COLO668 (cell line): ENCODE measurements at regions not wholly inside any gene's neighbourhood (a gene's known extent, or its start where the extent isn't known, plus 50 kb on each side); places are given as distances from the start of the nearest gene placed in this dataset.
"Not testable (repeated sequence)": the region's sequence is repeated elsewhere in the genome, so short reads cannot be mapped to it uniquely, and the experiment has no call there.

Source experiments
- DNase-seq: peaks from one replicate; lab custom pipeline; 2025; ENCODE audit not compliant: unreplicated experiment; lab: John Stamatoyannopoulos, UW

DNA sequence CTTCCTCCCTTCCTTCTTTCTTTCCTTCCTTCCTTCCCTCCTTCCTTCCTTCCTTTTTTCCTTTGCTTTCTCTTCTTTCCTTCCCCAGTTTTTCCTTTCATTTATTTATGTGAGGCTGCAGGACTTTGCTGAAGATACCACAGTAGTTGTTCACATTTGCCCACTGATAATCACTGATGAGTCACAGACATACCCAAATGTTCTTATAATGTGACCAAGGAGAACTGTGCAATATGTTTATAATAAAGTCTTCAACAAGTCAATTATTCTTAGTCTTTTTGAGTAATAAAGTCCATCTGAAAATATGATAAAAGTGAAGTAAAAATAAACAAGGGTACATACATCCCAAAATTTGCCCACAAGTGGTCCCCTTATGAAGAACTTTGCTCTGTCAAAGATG lies 159.7 kb downstream of the GNAI1 start:
- DNase-seq = no peak

DNA sequence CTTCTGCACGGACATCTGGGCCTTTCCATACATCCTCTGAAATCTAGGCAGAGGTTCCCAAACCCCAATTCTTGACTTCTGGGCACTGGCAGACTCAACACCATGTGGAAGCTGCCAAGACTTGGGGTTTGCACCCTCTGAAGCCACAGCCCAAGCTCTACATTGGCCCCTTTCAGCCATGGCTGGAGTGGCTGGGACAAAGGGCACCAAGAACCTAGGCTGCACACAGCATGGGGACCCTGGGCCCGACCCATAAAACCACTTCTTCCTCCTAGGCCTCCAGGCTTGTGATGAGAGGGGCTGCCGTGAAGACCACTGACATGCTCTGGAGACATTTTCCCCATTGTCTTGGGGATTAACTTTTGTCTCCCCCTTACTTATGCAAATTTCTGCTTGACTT lies 158.0 kb downstream of the GNAI1 start:
- not testable (repeated sequence) for DNase-seq

DNA sequence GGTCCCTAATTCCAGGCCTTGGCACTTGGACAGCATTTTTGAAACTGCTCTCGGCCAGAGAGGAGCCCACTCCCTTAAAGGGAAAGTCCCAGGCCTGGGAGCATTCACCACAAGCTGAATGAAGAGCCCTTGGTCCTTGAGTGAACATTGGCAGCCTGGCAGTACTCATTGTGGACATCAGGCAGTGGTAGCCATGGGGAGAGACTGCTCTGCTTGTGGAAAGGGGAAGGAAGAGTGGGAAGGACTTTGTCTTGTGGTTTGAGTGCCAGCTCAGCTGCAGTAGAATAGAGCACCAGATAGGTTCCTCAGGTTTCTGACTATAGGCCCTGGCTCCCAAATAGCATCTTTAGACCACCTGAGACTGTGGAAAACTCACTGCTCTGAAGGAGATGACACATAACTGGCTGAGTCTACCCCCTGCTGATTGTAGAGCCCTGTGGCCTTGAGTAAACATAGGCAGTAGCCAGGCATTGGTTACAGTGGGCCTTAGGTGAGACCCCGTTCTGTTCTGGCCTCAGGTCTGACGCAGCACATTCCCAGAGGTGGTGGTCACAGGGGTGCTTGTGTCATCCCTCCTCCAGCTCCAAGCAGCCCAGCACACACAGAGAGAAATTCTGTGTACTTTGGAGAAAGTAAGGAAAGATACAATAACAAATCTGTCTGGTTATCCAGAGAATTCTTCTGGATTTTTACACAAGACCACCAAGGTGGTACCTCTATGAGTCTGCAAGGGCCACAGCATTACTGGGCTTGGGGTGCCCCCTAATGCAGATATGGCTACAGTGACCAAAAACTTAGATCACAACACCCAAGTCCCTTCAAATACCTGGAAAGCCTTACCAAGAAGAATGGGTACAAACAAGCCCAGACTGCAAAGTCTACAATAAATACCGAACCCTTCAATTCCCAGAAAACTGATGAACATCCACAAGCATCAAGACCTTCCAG lies 153.8 kb downstream of the GNAI1 start:
- no peak for DNase-seq

- no peak for DNase-seq
These were observed 153.0 kb downstream of the GNAI1 start for GRCh38 chr7:80287400-80288174.

DNA sequence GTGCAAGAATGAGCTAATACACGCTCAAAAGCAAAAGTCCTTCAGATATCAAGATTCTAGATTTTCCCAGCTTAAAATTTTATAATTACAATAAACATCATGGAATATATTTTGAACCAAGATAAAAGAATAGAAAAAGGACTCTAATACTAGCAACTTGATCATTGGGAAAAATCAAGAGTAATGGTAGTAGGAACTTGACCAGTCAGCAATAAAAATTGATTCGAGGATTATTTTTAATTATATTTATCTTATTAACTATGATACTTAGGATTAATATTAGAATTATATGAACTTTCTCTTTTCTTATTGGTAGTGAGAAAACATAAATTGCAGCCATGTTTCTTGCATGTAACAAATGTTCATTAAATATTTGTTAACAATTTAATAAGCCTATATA lies 152.0 kb downstream of the GNAI1 start:
- DNase-seq = no peak

GRCh38 chr7:80284855-80285254 lies 150.2 kb downstream of the GNAI1 start:
- no peak for DNase-seq

DNA sequence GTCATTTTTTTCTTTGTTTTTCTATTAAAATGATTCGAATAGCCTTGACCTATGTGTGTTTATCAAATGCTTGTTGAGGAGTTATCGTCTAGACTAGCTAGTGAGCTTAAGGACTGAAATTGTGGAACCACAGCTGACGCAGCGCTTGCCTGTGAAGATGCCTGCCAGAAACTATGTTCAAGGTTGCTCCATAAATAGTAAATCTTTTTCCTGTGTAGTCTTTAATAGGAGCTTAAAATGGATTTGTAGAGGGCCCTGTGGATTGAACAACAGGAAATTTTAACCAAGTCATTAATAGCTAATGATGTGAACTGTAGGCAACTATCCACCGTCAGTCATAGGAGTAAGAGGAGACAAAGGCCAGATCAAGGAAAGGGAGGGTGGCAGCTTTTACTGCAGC lies 145.1 kb downstream of the GNAI1 start:
- DNase-seq = no peak

- no peak for DNase-seq
These were observed 144.1 kb downstream of the GNAI1 start for GRCh38 chr7:80278737-80279136.

- DNase-seq = no peak
These were observed 143.1 kb downstream of the GNAI1 start for GRCh38 chr7:80277434-80278427.
